KBM-7 (cell line): ENCODE measurements at regions not wholly inside any gene's neighbourhood (a gene's known extent, or its start where the extent isn't known, plus 50 kb on each side); places are given as distances from the start of the nearest gene placed in this dataset.
A peak's percentile ranks its signal among the peaks of the same experiment; 100 is the strongest.

Source experiments
- DNase-seq: peaks from one replicate; pipeline ENCODE4 v3.0.0-alpha.2; 2015
- in situ Hi-C: fragments of 300-500 bp; cut with MboI; formaldehyde crosslinking; loops from 2 replicates; pipeline ENCODE4 v1.14.3; 2020; ENCODE audit warnings: low sequenced_read_pairs, low pct_unique_long_range_greater_than_20kb, mixed read lengths

DNA sequence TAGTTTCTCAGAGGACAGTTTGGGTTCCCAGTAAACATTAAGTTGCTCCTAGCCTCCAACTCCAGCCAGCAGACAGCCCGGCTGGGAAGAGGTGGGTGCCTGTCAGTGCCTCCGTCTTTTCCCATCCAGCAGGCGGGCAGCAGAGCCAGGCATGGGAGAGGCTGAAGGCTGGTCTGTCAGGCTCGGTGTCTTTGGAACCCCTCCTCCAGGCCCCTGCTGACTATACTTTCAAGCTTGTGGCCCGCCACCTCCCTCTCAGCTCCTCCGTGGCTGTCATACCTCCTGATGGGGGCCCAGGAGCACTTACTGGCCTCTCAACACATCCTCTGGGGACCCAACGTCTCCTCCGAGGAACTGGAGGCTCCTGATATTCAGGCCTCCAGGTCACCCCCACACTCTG lies 140.9 kb downstream of the ACTL8 start:
- DNase-seq, result no peak
- in situ Hi-C loops, result no loop called here

GRCh38 chr1:17903386-17903785 lies 148.3 kb downstream of the ACTL8 start:
- in situ Hi-C loops, result no loop called here
- DNase-seq, result no peak

DNA sequence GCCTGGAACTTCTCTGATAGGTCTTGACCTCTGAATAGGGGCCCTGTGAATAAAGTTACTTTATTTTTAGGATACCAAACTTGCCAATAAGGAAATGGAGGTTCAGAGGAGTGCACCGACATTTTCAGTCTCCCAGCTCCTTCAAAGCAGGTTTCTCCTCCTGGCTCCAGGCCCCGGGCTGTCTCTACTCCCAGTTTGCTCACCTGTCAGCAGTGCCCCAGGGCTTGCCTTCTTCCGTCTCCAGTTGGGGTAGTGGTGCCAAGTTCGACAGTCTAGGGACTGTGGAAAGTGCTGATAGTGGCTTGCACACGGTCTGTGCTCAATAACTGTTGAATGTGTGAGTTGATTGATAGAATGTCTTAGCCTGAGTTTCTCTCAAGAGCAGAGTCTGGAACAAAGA lies 149.2 kb downstream of the ACTL8 start:
- DNase-seq, result no peak
- in situ Hi-C loops, result no loop called here

DNA sequence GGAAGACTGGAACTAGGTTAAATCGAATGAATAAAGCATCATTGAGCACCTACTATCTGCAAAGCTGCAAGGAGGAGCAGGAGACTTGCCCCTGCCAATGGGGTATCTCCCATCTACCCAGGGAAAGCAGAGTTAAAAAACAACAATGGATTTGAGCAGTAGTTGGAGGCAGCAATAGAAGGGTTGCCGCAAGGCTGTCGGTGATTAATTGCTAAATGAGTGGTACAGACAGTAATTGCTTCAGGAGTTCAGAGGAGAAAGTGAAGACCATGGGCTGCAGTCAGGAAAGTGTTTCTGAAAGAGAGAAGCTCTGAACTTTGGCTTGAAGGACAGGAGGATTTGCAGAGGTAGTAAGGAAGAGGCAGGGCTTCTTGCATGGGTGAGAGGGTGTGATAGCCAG lies 152.9 kb downstream of the ACTL8 start:
- in situ Hi-C loops, result no loop called here

DNA sequence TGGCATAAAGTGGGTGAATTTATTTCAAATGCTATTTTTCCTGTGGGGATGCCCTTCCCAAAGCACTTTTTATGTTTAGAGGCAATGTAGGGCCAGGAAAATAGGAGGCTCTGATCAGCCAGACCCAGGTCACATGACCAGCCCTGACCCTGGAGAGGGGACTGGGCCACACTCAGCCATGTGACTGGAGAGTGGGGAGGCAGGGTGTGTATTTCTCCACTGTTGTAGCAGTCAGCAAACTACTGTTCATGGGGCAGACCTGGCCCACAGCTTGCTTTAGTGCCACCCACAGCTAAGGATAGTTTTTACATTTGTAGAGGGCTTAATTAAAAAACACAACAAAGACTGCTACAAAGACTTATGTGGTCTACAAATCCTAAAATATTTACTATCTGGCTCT lies 153.8 kb downstream of the ACTL8 start:
- in situ Hi-C loops, result no loop called here
- DNase-seq, result no peak

More for the DNA sequence above, 152.9 kb downstream of the ACTL8 start:
- DNase-seq, result no peak

DNA sequence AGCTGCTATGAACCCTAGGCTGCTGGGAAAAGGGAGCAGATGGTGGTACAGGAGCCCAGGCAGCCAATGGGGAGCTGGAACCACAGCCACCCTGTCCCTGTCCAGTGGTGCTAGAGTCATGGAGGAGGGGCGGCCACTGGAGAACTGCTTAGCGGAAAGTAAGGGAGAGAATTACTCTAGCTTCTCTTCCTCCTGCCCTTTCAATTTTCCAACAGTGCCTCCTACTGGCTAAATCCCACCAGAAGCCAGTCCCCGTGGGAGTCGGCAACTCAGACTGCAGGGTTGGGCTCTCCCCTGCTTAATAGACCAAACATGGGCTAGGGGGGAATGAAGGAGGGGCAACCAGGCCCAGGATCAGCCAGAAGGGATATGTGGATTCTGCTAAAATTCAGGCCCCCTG lies 154.5 kb downstream of the ACTL8 start:
- DNase-seq, result no peak
- in situ Hi-C loops, result no loop called here

DNA sequence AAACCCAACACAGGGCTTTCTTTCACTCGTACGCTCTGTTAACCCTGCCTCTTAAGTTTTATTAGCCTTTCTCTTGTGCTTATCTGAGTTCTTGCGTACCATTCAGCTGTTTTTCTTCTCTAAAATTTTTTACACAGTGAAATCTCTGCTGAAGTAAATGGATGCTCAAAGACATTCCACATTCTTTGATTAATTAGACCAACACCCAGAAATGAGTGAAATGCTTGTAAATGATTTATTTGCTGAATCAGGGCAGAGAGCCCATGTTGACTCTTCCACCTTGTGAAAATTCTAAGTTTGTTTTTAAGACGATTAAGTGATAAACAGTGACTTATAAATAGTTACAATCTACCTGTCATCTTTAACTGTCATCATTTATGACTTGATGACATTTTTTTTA lies 156.7 kb downstream of the ACTL8 start:
- no peak for DNase-seq
- in situ Hi-C loops, result no loop called here

DNA sequence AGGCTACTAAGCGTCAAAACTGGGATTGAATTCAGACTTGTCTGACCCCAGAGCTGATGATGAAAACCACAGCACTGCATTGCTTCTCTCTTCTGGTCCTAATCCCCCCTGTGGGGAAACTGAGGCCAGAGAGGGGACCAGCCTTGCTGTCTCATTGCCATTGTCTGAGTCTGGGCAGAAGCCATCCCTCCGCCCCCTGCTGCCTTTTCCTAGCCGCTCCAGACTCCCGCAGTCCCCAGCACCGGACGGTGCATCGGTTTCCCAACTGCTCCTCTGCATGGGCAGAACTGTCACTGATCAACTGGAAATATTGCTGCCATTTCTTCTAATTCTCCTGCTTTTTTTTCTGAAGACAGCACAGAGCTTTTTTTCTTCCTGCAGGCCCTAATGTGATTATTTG lies 157.4 kb downstream of the ACTL8 start:
- DNase-seq, result no peak
- in situ Hi-C loops, result no loop called here

DNA sequence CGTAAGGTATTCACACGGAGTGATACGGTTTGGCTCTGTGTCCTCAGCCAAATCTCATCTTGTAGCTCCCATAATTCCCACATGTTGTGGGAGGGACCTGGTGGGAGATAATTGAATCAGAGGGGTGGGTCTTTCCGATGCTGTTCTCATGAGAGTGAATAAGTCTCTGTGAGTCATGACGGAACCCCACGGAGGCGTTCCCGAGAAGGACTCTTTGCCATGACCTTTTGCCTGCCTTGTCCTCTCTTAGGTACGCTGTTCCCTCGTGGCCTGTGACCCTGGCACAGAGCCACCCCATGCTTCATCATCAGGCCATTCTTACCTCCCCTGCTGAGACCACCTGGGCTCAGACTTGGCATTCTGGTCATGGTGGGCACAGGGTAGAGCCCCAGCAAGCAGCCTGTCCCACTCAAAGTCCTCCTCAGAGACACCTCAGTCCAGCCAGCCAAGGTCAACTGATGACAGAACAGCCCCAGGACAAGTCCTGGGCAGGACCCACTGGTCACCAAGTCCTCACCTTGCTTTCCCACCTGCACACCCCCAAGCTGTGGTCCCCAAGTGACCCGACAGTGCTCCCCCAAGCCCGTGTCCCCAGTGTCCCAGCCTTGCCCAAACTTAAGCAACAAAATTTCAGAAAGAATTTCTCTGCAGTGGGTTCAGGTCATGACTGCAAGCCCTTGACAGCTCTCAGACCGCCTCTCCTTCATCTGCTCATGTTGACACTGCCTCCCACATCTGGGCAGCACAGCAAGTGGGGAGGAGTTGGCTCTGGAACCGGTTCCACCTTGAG lies 158.4 kb downstream of the ACTL8 start:
- in situ Hi-C loops, result no loop called here
- DNase-seq, result no peak

DNA sequence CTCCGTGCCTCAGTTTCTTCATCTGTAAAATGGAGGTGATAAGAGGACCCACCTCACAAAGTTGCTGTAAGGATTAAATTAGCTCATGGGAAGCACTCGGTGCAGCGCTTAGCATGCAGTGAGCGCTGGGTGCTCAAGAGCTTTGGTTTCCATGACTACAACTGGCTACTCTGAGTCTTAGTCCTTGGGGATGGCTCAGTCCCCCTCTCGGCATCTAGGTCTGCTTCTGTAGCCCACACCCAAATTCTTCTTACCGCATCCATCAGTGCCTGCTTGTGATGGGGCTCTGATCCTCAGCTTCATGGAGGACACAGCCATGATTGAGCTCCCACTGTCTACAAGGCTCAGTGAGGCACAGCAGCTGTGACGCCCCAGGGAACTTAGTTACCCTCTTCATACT lies 159.0 kb downstream of the ACTL8 start:
- DNase-seq, result no peak
- in situ Hi-C loops, result no loop called here

- no peak for DNase-seq
- in situ Hi-C loops, result no loop called here
Measured at GRCh38 chr1:17914987-17915386, 159.9 kb downstream of the ACTL8 start.

- no peak for DNase-seq
- in situ Hi-C loops, result no loop called here
Measured at GRCh38 chr1:17915511-17916197, 160.5 kb downstream of the ACTL8 start.

- in situ Hi-C loops, result no loop called here
- no peak for DNase-seq
Measured at GRCh38 chr1:17916702-17917101, 161.6 kb downstream of the ACTL8 start.

DNA sequence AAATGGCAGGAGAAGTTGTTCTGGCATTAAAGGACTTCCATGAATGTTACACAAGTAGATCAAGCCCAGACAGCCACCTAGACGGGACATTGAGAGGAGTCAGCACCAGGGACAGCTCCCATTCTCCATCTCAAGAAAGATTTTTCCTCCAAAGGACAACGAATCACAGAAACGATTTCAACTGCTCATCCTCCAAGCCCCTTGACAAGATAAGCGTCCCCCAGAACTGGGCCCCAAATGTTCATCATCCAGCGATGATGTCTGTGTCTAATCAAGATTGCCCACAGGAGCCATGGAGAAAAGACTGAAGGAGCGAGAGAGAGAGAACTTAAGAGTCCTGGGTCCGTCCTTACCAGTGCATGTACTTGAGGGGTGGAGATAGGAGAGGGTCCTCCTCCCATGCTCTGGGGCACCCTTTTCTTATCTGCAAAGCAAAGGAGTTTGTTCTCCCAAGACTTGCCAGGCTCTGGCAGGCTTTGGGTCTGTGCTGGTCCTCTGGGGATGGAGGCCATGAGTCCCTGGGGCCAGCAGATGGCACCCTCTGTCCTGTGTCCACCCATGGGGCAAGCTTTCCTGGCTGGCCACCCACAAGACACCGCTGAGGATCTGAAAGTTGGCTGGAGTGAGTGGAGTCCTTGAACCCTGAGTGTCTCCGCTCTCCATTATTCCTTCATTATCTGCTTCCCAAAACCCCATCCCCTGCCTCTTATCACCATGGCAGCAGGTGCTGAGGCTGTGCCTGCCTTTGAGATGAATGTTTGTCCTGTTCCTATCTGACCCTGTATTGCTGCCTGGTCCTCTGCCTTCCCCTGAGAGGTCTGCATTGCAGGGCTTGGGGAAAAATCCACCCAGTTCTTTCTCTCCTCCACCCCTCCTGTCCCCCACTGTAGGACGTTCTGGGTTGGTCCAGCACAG lies 164.6 kb downstream of the ACTL8 start:
- in situ Hi-C loops, result no loop called here
- DNase-seq, result peak; percentile 25

- in situ Hi-C loops, result no loop called here
- no peak for DNase-seq
Measured at GRCh38 chr1:17920881-17921640, 165.9 kb downstream of the ACTL8 start.

GRCh38 chr1:17922833-17923232 lies 167.7 kb downstream of the ACTL8 start:
- peak; percentile 16 for DNase-seq
- in situ Hi-C loops, result no loop called here

GRCh38 chr1:17923666-17924065 lies 168.5 kb downstream of the ACTL8 start:
- in situ Hi-C loops, result no loop called here

GRCh38 chr1:17924578-17924977 lies 169.4 kb downstream of the ACTL8 start:
- no peak for DNase-seq

More at GRCh38 chr1:17923666-17924065, 168.5 kb downstream of the ACTL8 start:
- DNase-seq, result no peak

More at GRCh38 chr1:17924578-17924977, 169.4 kb downstream of the ACTL8 start:
- in situ Hi-C loops, result no loop called here
